Colon (tissue), 2 donors: ENCODE measurements at regions not wholly inside any gene's neighbourhood (a gene's known extent, or its start where the extent isn't known, plus 50 kb on each side); places are given as distances from the start of the nearest gene placed in this dataset.

ENCODE experiments used
- FAIRE-seq: peaks from 2 replicates; lab custom pipeline; 2012; peaks lifted over from hg19 to GRCh38; lab: Jason Lieb, UNC
- donor health status: control.
- donor health status: control.

- peak; percentile 68 for FAIRE-seq
Measured at GRCh38 chr2:157150747-157151146, 106.8 kb upstream of the GALNT5 start.

GRCh38 chr2:157152362-157152761, 105.1 kb upstream of the GALNT5 start:
- FAIRE-seq: no peak

GRCh38 chr2:157155992-157156391, 101.5 kb upstream of the GALNT5 start:
- no peak for FAIRE-seq

- FAIRE-seq: no peak
Measured at GRCh38 chr2:157158111-157158510, 99.4 kb upstream of the GALNT5 start.

GRCh38 chr2:157159221-157159934, 98.1 kb upstream of the GALNT5 start:
- FAIRE-seq: no peak

GRCh38 chr2:157160111-157160510, 97.4 kb upstream of the GALNT5 start:
- FAIRE-seq: no peak

- no peak for FAIRE-seq
Measured at GRCh38 chr2:157164370-157164769, 93.1 kb upstream of the GALNT5 start.

- FAIRE-seq: no peak
Measured at GRCh38 chr2:157164891-157165290, 92.6 kb upstream of the GALNT5 start.

- FAIRE-seq: no peak
Measured at GRCh38 chr2:157168501-157168900, 89.0 kb upstream of the GALNT5 start.

GRCh38 chr2:157169889-157170288, 87.6 kb upstream of the GALNT5 start:
- no peak for FAIRE-seq

- FAIRE-seq: no peak
Measured at GRCh38 chr2:157170299-157170698, 87.2 kb upstream of the GALNT5 start.

- no peak for FAIRE-seq
Measured at GRCh38 chr2:157172239-157172638, 85.3 kb upstream of the GALNT5 start.

- FAIRE-seq: no peak
Measured at GRCh38 chr2:157172866-157173578, 84.5 kb upstream of the GALNT5 start.

- no peak for FAIRE-seq
Measured at GRCh38 chr2:157173740-157174184, 83.7 kb upstream of the GALNT5 start.

- no peak for FAIRE-seq
Measured at GRCh38 chr2:157174321-157174720, 83.2 kb upstream of the GALNT5 start.

GRCh38 chr2:157176602-157177001, 80.9 kb upstream of the GALNT5 start:
- no peak for FAIRE-seq

GRCh38 chr2:157178874-157179273, 78.6 kb upstream of the GALNT5 start:
- no peak for FAIRE-seq

- no peak for FAIRE-seq
Measured at GRCh38 chr2:157179324-157180105, 78.0 kb upstream of the GALNT5 start.

GRCh38 chr2:157180359-157180758, 77.1 kb upstream of the GALNT5 start:
- FAIRE-seq: no peak

GRCh38 chr2:157181234-157181633, 76.3 kb upstream of the GALNT5 start:
- no peak for FAIRE-seq

GRCh38 chr2:157182204-157182709, 75.2 kb upstream of the GALNT5 start:
- FAIRE-seq: no peak

- FAIRE-seq: no peak
Measured at GRCh38 chr2:157182834-157183396, 74.6 kb upstream of the GALNT5 start.
